ENCODE measurements at regions not wholly inside any gene's neighbourhood (a gene's known extent, or its start where the extent isn't known, plus 50 kb on each side); places are given as distances from the start of the nearest gene placed in this dataset.
"Not testable (repeated sequence)": the region's sequence is repeated elsewhere in the genome, so short reads cannot be mapped to it uniquely, and the experiment has no call there.

- no peak for DNase-seq
Measured at GRCh38 chr14:38001501-38001900, 206.2 kb upstream of the SSTR1 start.

GRCh38 chr14:38003746-38004609, 203.7 kb upstream of the SSTR1 start:
- no peak for DNase-seq

GRCh38 chr14:38004610-38004879, 203.2 kb upstream of the SSTR1 start:
- no peak for DNase-seq

- DNase-seq = not testable (repeated sequence)
Measured at GRCh38 chr14:38011156-38011555, 196.5 kb upstream of the SSTR1 start.

- DNase-seq = no peak
Measured at GRCh38 chr14:38012056-38012455, 195.6 kb upstream of the SSTR1 start.

- peak; percentile 12 for DNase-seq
Measured at GRCh38 chr14:38016497-38016896, 191.2 kb upstream of the SSTR1 start.

GRCh38 chr14:38021861-38022260, 185.8 kb upstream of the SSTR1 start:
- no peak for DNase-seq

GRCh38 chr14:38022775-38023174, 184.9 kb upstream of the SSTR1 start:
- DNase-seq = no peak

GRCh38 chr14:38038171-38038570, 169.5 kb upstream of the SSTR1 start:
- DNase-seq = no peak

GRCh38 chr14:38038986-38039385, 168.7 kb upstream of the SSTR1 start:
- peak; percentile 15 for DNase-seq

- no peak for DNase-seq
Measured at GRCh38 chr14:38039496-38039895, 168.2 kb upstream of the SSTR1 start.

GRCh38 chr14:38040411-38040810, 167.3 kb upstream of the SSTR1 start:
- DNase-seq = no peak

GRCh38 chr14:38042322-38042721, 165.4 kb upstream of the SSTR1 start:
- no peak for DNase-seq

GRCh38 chr14:38044710-38045109, 163.0 kb upstream of the SSTR1 start:
- DNase-seq = no peak

GRCh38 chr14:38045461-38045860, 162.2 kb upstream of the SSTR1 start:
- no peak for DNase-seq

GRCh38 chr14:38046160-38046559, 161.5 kb upstream of the SSTR1 start:
- DNase-seq = no peak

- DNase-seq = no peak
Measured at GRCh38 chr14:38047195-38047902, 160.4 kb upstream of the SSTR1 start.

- no peak for DNase-seq
Measured at GRCh38 chr14:38053666-38054065, 154.0 kb upstream of the SSTR1 start.

- no peak for DNase-seq
Measured at GRCh38 chr14:38056270-38056669, 151.4 kb upstream of the SSTR1 start.

GRCh38 chr14:38062223-38062622, 145.5 kb upstream of the SSTR1 start:
- DNase-seq = not testable (repeated sequence)

GRCh38 chr14:38063711-38064320, 143.9 kb upstream of the SSTR1 start:
- no peak for DNase-seq

GRCh38 chr14:38065106-38065762, 142.5 kb upstream of the SSTR1 start:
- no peak for DNase-seq

GRCh38 chr14:38070061-38070588, 137.6 kb upstream of the SSTR1 start:
- DNase-seq = no peak

Data from NCI-H2171 treated with DMSO at 0.1 percent for 48 hours (cell line).